H1 (cell line): ENCODE measurements at regions not wholly inside any gene's neighbourhood (a gene's known extent, or its start where the extent isn't known, plus 50 kb on each side); places are given as distances from the start of the nearest gene placed in this dataset.
"Not testable (repeated sequence)": the region's sequence is repeated elsewhere in the genome, so short reads cannot be mapped to it uniquely, and the experiment has no call there.

Experiments
- CREB1 ChIP-seq: IDR thresholded peaks from 2 replicates; pipeline ENCODE4 v1.6.1; 2012; ENCODE audit warnings: inconsistent platforms
- RAD21 ChIP-seq, 2 experiments: IDR thresholded peaks in 1 of 2; conservative IDR thresholded peaks in 1 of 2; 2 replicates each; pipeline ENCODE4 v1.6.1; 2011; ENCODE audit warnings: low read depth in 2 of 2, low read length in 2 of 2, improper control_type of control experiment in 1 of 2, inconsistent platforms in 1 of 2, mild to moderate bottlenecking in 1 of 2, moderate library complexity in 1 of 2
- SP1 ChIP-seq: IDR thresholded peaks from 2 replicates; pipeline ENCODE4 v1.6.1; 2011; ENCODE audit warnings: low read depth, low read length
- TAF7 ChIP-seq: optimal IDR thresholded peaks from 2 replicates; pipeline ENCODE3; 2011; ENCODE audit warnings: low read depth, mild to moderate bottlenecking, inconsistent platforms, low read length, moderate library complexity, borderline replicate concordance

GRCh38 chr3:81865164-81865563 lies 103.7 kb upstream of the GBE1 start:
- TF ChIP-seq TAF7; RAD21 (IDR thresholded peaks at IDR 0.05 in 1 of 2, conservative IDR thresholded peaks at IDR 0.05 in 1 of 2; ENCODE audit: low read depth in 2 of 2, low read length in 2 of 2); SP1; CREB1: not testable (repeated sequence)
